SU-DHL-6 (cell line): ENCODE measurements at regions not wholly inside any gene's neighbourhood (a gene's known extent, or its start where the extent isn't known, plus 50 kb on each side); places are given as distances from the start of the nearest gene placed in this dataset.

Source experiments
- H2AFZ ChIP-seq: fragments of 200-600 bp; sonication (generic); 2 replicates; pipeline ENCODE4 v1.6.1; 2014; ENCODE audit warnings: low read depth, mild to moderate bottlenecking, moderate library complexity, mixed read lengths, antibody characterized with exemption, low read length; ENCODE audit not compliant: severe bottlenecking
- H3F3A ChIP-seq: fragments of 200-600 bp; shearing (Covaris generic); 2 replicates; pipeline ENCODE4 v1.6.0; 2016; ENCODE audit warnings: antibody characterized with exemption, mild to moderate bottlenecking; ENCODE audit not compliant: insufficient read depth
- H3K27ac ChIP-seq: fragments of 200-600 bp; sonication (generic); 2 replicates; pipeline ENCODE4 v1.5.1; 2016; ENCODE audit warnings: low read depth, mild to moderate bottlenecking, low read length, moderate library complexity, mixed read lengths
- H3K27me3 ChIP-seq: fragments of 200-600 bp; sonication (generic), shearing (Covaris generic); 2 replicates; pipeline ENCODE4 v1.6.0; 2014; ENCODE audit warnings: mild to moderate bottlenecking, low read length
- H3K36me3 ChIP-seq: fragments of 200-600 bp; sonication (generic); 2 replicates; pipeline ENCODE4 v1.6.1; 2014; ENCODE audit warnings: mild to moderate bottlenecking, low read length, mixed read lengths
- H3K4me2 ChIP-seq: fragments of 300-600, 200-600 bp; shearing (Covaris generic), sonication (generic); 2 replicates; pipeline ENCODE4 v1.6.0; 2014; ENCODE audit warnings: low read length, low read depth, mild to moderate bottlenecking; ENCODE audit not compliant: poor library complexity, severe bottlenecking
- H3K4me3 ChIP-seq: fragments of 200-600 bp; sonication (generic); 2 replicates; pipeline ENCODE4 v1.5.1; 2014; ENCODE audit warnings: antibody characterized with exemption, low read length, mild to moderate bottlenecking, mixed read lengths; ENCODE audit not compliant: insufficient read depth, poor library complexity, severe bottlenecking
- H3K79me2 ChIP-seq: fragments of 200-600 bp; sonication (generic); 2 replicates; pipeline ENCODE4 v1.6.1; 2014; ENCODE audit warnings: mild to moderate bottlenecking, low read length, moderate library complexity; ENCODE audit not compliant: insufficient read depth
- H3K9ac ChIP-seq: fragments of 200-600 bp; sonication (generic); 2 replicates; pipeline ENCODE4 v1.7.0; 2014; ENCODE audit warnings: mild to moderate bottlenecking, low read length
- H3K9me2 ChIP-seq: fragments of 200-600 bp; sonication (generic); replicated peaks from 2 replicates; pipeline ENCODE4 v1.6.1; 2014; ENCODE audit warnings: low read length; ENCODE audit not compliant: insufficient read depth
- H3K9me3 ChIP-seq: fragments of 200-600 bp; sonication (generic); 2 replicates; pipeline ENCODE4 v1.6.1; 2014; ENCODE audit warnings: low read length, mixed read lengths; ENCODE audit not compliant: insufficient read depth
- H4K20me1 ChIP-seq: fragments of 200-600 bp; sonication (generic); 2 replicates; pipeline ENCODE4 v1.6.1; 2014; ENCODE audit warnings: low read depth, mild to moderate bottlenecking, antibody characterized with exemption, low read length, moderate library complexity, mixed read lengths
- EZH2phosphoT487 ChIP-seq: fragments of 200-600 bp; sonication (generic), shearing (Covaris generic); conservative IDR thresholded peaks from 2 replicates; pipeline ENCODE4 v1.6.1; 2018; ENCODE audit warnings: mild to moderate bottlenecking, antibody characterized with exemption, low read length, moderate library complexity, mixed read lengths
- TF ChIP-seq, protein P1 (sequence below): fragments of 200-600 bp; sonication (generic); IDR thresholded peaks from one replicate; pipeline ENCODE4 v1.5.1; 2017; ENCODE audit warnings: antibody characterized with exemption, mild to moderate bottlenecking, low read length, moderate library complexity; ENCODE audit not compliant: insufficient read depth, poor library complexity, severe bottlenecking

DNA sequence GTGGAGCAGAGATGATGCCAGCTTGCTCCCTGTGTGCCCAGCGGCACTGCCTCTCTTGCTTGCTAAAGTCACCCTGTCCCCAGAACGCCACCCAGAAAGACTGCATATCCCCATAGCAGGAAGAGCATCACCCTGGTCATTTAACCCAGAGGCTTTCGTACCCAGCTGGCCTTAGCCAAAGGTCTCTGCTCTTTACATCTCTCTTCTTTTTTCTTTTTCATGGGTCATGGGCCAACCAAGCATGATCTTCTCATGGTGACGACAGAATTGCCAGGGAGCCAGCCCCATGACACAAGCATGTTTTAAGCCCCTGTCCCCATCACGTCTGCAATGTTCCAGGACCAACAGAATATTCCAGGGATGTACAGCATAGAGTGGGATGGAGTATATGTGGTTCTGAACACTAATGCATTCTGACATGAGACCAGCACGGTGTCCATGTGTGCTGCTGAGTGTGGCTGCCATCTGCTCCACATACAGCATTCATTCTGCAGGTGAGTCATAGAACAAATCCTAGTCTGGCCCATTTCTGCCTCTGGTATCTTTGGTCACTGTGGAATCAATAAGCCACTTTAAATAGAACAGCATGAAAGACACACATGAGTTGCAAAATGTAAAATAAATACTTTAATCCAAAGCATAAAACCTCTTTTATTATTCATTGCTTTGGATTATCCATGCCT lies 203.0 kb downstream of the MED10 start:
- Histone ChIP-seq H3K4me2 (no peak overlapping the region), H3K27ac (no peak overlapping the region), H3F3A (no peaks in the 10 kb centered on the region), H3K9me3 (no peaks in the 10 kb centered on the region), H3K9ac (no peak overlapping the region), H2AFZ (peak overlapping the region; percentile 15), H3K9me2 (no peaks in the 10 kb centered on the region), H4K20me1 (no peaks in the 10 kb centered on the region), H3K36me3 (no peaks in the 10 kb centered on the region), H3K79me2 (no peaks in the 10 kb centered on the region), H3K4me3 (no peak overlapping the region), H3K27me3 (no peaks in the 10 kb centered on the region)
- TF ChIP-seq EZH2phosphoT487, result no peak
- TF ChIP-seq, protein P1, sequence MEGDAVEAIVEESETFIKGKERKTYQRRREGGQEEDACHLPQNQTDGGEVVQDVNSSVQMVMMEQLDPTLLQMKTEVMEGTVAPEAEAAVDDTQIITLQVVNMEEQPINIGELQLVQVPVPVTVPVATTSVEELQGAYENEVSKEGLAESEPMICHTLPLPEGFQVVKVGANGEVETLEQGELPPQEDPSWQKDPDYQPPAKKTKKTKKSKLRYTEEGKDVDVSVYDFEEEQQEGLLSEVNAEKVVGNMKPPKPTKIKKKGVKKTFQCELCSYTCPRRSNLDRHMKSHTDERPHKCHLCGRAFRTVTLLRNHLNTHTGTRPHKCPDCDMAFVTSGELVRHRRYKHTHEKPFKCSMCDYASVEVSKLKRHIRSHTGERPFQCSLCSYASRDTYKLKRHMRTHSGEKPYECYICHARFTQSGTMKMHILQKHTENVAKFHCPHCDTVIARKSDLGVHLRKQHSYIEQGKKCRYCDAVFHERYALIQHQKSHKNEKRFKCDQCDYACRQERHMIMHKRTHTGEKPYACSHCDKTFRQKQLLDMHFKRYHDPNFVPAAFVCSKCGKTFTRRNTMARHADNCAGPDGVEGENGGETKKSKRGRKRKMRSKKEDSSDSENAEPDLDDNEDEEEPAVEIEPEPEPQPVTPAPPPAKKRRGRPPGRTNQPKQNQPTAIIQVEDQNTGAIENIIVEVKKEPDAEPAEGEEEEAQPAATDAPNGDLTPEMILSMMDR, result no peak

DNA sequence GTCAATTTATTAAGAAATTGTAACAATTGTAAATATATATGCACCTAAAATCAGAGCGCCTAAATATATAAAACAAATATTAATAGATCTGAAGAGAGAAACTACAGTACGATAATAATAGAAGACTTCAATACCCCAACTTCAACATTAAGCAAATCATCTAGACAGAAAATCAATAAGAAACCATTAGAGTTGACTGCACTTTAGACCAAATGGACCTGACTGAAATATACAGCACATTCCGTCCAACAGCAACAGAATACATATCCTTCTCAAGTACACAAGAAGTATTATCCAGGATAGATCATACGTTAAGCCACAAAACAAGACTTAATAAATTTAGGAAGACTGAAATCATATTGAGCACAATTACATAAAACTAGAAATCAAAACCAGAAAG lies 208.7 kb downstream of the MED10 start:
- H3K4me3 ChIP-seq, result no peak overlapping the region
- H3K4me2 ChIP-seq, result no peak overlapping the region
- H3K9ac ChIP-seq, result no peak overlapping the region
- no peaks in the 10 kb centered on the region for H3K9me3 ChIP-seq
- no peak overlapping the region for H2AFZ ChIP-seq
- H3K36me3 ChIP-seq, result no peaks in the 10 kb centered on the region
- H3K27ac ChIP-seq, result no peak overlapping the region
- H3K9me2 ChIP-seq, result no peaks in the 10 kb centered on the region
- no peaks in the 10 kb centered on the region for H4K20me1 ChIP-seq
- H3F3A ChIP-seq, result no peaks in the 10 kb centered on the region
- TF ChIP-seq, protein P1, result no peak
- TF ChIP-seq EZH2phosphoT487, result no peak
- H3K27me3 ChIP-seq, result no peaks in the 10 kb centered on the region; the same call in 1 of the 2 replicates
- no peaks in the 10 kb centered on the region for H3K79me2 ChIP-seq

DNA sequence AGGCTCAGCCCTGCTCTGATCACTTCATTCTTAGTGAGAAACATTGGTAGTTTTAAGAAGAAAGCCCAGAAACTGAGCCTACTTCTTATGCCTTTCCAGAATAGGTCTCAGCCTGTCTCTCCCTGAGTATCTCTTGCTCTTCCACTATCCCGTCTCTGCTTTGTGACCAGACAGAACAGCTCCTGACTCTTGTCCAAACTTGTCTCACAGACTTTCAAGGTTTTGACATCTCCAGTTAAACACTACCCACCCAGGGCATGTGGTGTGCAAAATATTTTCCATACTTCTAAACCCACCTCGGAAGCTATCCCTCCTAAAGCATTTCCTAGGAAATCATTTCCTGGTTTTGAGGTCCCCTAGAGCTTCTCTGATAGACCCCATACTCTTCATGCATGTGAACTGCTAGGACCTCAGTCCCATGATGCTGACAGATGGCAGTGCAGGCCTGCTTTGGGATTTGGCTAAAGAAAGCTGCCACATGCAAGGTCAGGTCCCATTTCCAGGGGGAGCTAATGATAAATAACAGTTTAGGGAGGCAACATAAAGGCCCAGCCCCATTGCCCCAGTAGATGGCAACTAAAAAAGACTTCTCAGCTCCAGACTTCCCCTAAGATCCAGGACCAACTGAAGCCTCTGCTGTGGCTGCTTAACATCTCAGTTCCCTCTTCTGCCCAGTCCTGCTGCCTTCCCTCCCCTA lies 211.5 kb downstream of the MED10 start:
- no peak overlapping the region for H3K9ac ChIP-seq
- no peaks in the 10 kb centered on the region for H3F3A ChIP-seq
- no peaks in the 10 kb centered on the region for H3K9me3 ChIP-seq
- no peak for TF ChIP-seq EZH2phosphoT487
- TF ChIP-seq, protein P1, result no peak
- H3K9me2 ChIP-seq, result no peaks in the 10 kb centered on the region
- H3K36me3 ChIP-seq, result no peaks in the 10 kb centered on the region
- no peak overlapping the region for H3K4me3 ChIP-seq
- no peak overlapping the region for H3K27ac ChIP-seq
- no peak overlapping the region for H3K4me2 ChIP-seq
- no peaks in the 10 kb centered on the region for H3K79me2 ChIP-seq
- H3K27me3 ChIP-seq, result no peaks in the 10 kb centered on the region; the same call in 1 of the 2 replicates
- no peak overlapping the region for H2AFZ ChIP-seq
- H4K20me1 ChIP-seq, result no peaks in the 10 kb centered on the region
